ENCODE measurements at regions not wholly inside any gene's neighbourhood (a gene's known extent, or its start where the extent isn't known, plus 50 kb on each side); places are given as distances from the start of the nearest gene placed in this dataset.
"Not testable (repeated sequence)": the region's sequence is repeated elsewhere in the genome, so short reads cannot be mapped to it uniquely, and the experiment has no call there.

DNA sequence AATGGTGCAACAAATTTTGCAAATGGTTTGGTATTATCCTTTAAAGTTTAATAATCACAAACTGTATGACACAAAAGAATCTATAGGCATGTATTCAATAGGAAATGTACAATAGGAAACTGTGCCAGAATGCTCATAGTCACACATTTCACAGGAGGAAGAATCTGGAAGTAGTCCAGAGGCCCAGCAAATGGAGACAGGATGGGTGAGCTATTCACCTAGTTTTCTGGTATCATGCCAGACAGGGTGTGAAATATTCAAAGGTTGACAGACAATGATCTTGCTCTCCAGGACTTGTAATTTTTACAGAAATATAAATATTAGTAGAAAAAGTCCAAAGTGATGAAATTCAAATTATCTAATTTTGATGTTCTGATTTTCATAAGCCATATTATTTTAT is 520.1 kb upstream of the IMPG1 start:
- H3K4me3 ChIP-seq (ENCODE audit: low read depth, low read length) = no peak overlapping the region
- no peak for DNase-seq (ENCODE audit: low read depth)
- TF ChIP-seq, protein P1, sequence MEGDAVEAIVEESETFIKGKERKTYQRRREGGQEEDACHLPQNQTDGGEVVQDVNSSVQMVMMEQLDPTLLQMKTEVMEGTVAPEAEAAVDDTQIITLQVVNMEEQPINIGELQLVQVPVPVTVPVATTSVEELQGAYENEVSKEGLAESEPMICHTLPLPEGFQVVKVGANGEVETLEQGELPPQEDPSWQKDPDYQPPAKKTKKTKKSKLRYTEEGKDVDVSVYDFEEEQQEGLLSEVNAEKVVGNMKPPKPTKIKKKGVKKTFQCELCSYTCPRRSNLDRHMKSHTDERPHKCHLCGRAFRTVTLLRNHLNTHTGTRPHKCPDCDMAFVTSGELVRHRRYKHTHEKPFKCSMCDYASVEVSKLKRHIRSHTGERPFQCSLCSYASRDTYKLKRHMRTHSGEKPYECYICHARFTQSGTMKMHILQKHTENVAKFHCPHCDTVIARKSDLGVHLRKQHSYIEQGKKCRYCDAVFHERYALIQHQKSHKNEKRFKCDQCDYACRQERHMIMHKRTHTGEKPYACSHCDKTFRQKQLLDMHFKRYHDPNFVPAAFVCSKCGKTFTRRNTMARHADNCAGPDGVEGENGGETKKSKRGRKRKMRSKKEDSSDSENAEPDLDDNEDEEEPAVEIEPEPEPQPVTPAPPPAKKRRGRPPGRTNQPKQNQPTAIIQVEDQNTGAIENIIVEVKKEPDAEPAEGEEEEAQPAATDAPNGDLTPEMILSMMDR (IDR thresholded peaks at IDR 0.05; ENCODE audit: insufficient read depth, low read depth, low read length) = no peak

DNA sequence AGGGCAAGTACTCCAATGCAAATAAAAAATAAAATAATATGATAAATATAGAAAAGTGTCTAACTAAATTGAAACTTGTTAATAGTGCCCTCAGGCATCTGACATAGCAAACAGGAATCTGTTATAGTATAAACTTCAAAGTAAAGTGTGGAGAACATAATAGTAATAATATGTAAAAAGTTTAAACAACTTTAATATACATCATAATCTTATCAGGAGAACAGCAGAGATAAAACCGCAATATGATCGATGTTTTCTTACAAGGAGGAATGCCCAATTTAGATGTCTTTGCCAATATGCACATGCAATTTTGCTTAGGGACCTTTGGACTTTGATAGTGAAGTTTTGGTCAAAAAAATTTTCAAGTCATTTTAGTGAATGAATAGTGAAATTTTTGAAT is 514.8 kb upstream of the IMPG1 start:
- DNase-seq (ENCODE audit: low read depth) = no peak
- TF ChIP-seq, protein P1 (IDR thresholded peaks at IDR 0.05; ENCODE audit: insufficient read depth, low read depth, low read length) = no peak

DNA sequence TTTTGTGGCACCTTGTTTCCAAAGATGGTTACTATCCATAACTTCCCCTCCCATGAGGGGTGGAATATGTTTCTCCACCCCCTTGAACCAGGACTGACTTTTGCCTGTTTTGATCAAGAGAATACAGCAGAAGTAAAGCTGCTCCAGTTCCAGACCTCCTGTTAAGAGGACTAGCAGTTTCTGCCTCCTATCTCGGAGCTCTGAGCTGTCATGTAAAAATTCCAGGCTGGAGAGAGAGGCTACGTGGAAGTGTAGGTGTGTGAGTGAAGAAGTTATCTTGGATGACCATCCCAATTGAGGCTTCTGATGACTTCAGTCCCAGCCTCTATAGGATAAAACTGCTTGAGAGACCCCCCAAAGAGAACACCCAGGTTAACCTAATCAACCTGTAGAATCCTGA is 511.7 kb upstream of the IMPG1 start:
- H3K4me3 ChIP-seq (ENCODE audit: low read depth, low read length) = no peak overlapping the region
- TF ChIP-seq, protein P1 (IDR thresholded peaks at IDR 0.05; ENCODE audit: insufficient read depth, low read depth, low read length) = no peak
- DNase-seq (ENCODE audit: low read depth) = no peak

More for the DNA sequence above, 514.8 kb upstream of the IMPG1 start:
- H3K4me3 ChIP-seq (ENCODE audit: low read depth, low read length) = no peak overlapping the region

DNA sequence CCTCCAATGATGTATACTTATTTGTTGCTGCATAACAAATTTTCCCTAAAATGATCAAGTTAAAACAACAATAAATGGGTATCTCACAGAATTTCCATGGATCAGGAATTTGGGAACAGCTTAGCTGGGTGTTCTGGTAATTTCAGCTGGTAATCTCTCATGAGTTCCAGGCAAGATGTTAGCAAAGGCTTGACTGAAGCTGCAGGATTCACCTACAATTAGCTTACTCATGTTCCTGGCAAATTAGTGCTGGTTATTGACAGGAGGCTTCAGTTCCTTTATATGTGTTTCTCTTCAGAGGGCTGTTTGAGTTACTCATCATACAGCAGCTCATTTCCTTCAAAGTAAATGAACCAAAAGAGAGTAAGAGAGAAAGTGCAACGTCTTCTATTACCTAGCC is 506.3 kb upstream of the IMPG1 start:
- TF ChIP-seq, protein P1 (IDR thresholded peaks at IDR 0.05; ENCODE audit: insufficient read depth, low read depth, low read length) = no peak
- no peak overlapping the region for H3K4me3 ChIP-seq (ENCODE audit: low read depth, low read length)
- DNase-seq (ENCODE audit: low read depth) = no peak

DNA sequence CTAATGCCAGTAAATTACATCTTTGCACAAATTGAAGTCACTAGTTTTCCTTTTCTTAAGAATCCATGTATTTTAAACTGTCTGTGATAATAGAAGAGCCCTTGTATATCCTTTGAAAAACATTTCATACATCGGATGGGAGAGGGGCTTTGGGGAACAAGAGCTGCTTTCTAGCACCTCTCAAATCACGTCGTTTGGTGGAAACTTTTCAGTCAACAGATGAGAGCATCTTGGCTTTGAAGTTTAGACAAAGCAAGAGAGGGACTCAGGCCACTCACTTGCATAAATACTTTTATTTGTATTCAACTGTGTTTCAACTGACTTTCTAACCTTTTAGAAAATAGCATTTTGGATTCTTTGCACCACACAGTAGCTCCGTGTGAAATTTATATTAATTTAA is 502.3 kb upstream of the IMPG1 start:
- TF ChIP-seq, protein P1 (IDR thresholded peaks at IDR 0.05; ENCODE audit: insufficient read depth, low read depth, low read length) = no peak
- DNase-seq (ENCODE audit: low read depth) = no peak

DNA sequence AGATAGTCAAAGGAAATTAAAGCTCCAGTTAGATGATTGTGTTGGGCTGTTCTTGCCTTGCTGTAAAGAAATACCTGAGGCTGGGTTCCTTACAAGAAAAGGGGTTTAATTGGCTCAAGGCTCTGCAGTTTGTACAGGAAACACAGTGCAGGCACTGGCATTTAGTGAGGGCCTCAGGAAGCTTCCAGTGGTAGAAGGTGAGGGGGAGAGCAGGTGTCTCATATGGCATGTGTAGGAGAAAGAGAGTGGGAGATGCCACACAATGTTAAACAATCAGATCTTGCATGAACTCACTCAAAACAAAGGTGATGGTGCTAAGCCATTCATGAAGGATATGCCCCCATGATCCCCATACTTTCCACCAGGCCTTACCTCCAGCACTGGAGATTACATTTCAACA is 493.5 kb upstream of the IMPG1 start:
- H3K4me3 ChIP-seq (ENCODE audit: low read depth, low read length) = no peak overlapping the region
- DNase-seq (ENCODE audit: low read depth) = no peak
- TF ChIP-seq, protein P1 (IDR thresholded peaks at IDR 0.05; ENCODE audit: insufficient read depth, low read depth, low read length) = no peak

More for the DNA sequence above, 502.3 kb upstream of the IMPG1 start:
- H3K4me3 ChIP-seq (ENCODE audit: low read depth, low read length) = no peak overlapping the region

DNA sequence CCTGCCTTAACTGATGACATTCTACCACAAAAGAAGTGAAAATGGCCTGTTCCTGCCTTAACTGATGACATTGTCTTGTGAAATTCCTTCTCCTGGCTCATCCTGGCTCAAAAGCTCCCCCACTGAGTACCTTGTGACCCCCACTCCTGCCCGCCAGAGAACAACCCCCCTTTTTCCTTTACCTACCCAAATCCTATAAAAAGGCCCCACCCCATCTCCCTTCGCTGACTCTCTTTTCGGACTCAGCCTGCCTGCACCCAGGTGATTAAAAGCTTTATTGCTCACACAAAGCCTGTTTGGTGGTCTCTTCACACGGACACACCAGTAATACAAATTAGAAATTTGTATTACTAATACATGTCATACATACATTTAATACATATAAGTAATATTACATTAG is 489.9 kb upstream of the IMPG1 start:
- not testable (repeated sequence) for DNase-seq (ENCODE audit: low read depth); H3K4me3 ChIP-seq (ENCODE audit: low read depth, low read length)

DNA sequence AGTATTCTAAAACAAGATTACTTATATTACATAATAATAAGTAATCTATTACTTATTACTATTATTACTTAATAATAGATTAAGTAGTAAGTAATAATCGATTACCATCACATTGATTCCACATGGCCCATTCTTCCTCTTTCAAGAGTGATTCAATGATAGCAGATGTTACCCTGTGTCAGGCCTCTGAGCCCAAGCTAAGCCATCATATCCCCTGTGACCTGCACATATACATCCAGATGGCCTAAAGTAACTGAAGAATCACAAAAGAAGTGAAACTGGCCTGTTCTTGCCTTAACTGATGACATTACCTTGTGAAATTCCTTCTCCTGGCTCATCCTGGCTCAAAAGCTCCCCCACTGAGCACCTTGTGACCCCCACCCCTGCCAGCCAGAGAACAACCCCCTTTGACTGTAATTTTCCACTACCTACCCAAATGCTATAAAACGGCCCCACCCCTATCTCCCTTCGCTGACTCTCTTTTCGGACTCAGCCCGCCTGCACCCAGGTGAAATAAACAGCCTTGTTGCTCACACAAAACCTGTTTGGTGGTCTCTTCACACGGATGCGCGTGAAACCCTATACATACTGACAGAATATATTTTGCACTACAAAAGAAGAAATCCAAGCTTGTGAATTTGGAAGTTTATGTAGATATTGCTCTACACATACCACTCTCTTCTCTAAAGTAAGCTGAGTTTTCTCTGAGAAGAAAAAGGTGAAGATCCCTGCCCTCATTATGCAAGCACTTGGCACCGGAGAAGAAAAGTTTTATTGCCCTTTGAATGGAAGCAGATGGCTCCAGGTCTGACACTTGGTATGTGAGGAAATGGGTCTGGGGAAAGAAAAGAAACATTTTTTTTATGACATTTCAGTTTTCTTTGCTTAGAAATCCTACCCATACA is 488.6 kb upstream of the IMPG1 start:
- H3K4me3 ChIP-seq (ENCODE audit: low read depth, low read length) = not testable (repeated sequence)
- peak; percentile 20 for DNase-seq (ENCODE audit: low read depth)
